ENCODE measurements at regions not wholly inside any gene's neighbourhood (a gene's known extent, or its start where the extent isn't known, plus 50 kb on each side); places are given as distances from the start of the nearest gene placed in this dataset.

GRCh38 chr21:32844653-32845436 lies 73.3 kb upstream of the PAXBP1 start:
- peak; percentile 39 for TF ChIP-seq CTCF (IDR thresholded peaks at IDR 0.05; ENCODE audit: low read depth, low read length)
- DNase-seq, result no peak
- Histone ChIP-seq H3K4me3 (ENCODE audit: low read depth, low read length) (no peak overlapping the region), H3K9me3 (ENCODE audit: severe bottlenecking) (no peaks in the 10 kb centered on the region), H3K27me3 (ENCODE audit: insufficient read depth, low read depth, severe bottlenecking) (no peaks in the 10 kb centered on the region), H3K27ac (no peak overlapping the region; the same call in 1 of the 2 replicates), H3K36me3 (no peaks in the 10 kb centered on the region)

GRCh38 chr21:32858628-32859027 lies 87.1 kb upstream of the PAXBP1 start:
- no peak for DNase-seq
- H3K27me3 ChIP-seq (ENCODE audit: insufficient read depth, low read depth, severe bottlenecking), result no peaks in the 10 kb centered on the region
- TF ChIP-seq CTCF (IDR thresholded peaks at IDR 0.05; ENCODE audit: low read depth, low read length), result no peak
- no peak overlapping the region for H3K27ac ChIP-seq
- H3K9me3 ChIP-seq (ENCODE audit: severe bottlenecking), result peaks cover 28% of the 10 kb centered on the region
- H3K36me3 ChIP-seq, result no peaks in the 10 kb centered on the region
- H3K4me3 ChIP-seq (ENCODE audit: low read depth, low read length), result no peak overlapping the region

- Histone ChIP-seq H3K4me3 (ENCODE audit: low read depth, low read length) (no peak overlapping the region), H3K36me3 (no peaks in the 10 kb centered on the region), H3K27ac (no peak overlapping the region), H3K27me3 (ENCODE audit: insufficient read depth, low read depth, severe bottlenecking) (no peaks in the 10 kb centered on the region), H3K9me3 (ENCODE audit: severe bottlenecking) (peaks cover 28% of the 10 kb centered on the region)
- DNase-seq, result no peak
- TF ChIP-seq CTCF (IDR thresholded peaks at IDR 0.05; ENCODE audit: low read depth, low read length), result no peak
Measured at GRCh38 chr21:32860399-32860798, 88.8 kb upstream of the PAXBP1 start.

GRCh38 chr21:32861866-32862265 lies 90.3 kb upstream of the PAXBP1 start:
- no peak for DNase-seq
- H3K27ac ChIP-seq, result no peak overlapping the region
- no peak for TF ChIP-seq CTCF (IDR thresholded peaks at IDR 0.05; ENCODE audit: low read depth, low read length)
- H3K36me3 ChIP-seq, result no peaks in the 10 kb centered on the region
- no peaks in the 10 kb centered on the region for H3K27me3 ChIP-seq (ENCODE audit: insufficient read depth, low read depth, severe bottlenecking)
- peaks cover 27% of the 10 kb centered on the region for H3K9me3 ChIP-seq (ENCODE audit: severe bottlenecking)
- no peak overlapping the region for H3K4me3 ChIP-seq (ENCODE audit: low read depth, low read length)

GRCh38 chr21:32867597-32867996 lies 96.0 kb upstream of the PAXBP1 start:
- no peak overlapping the region for H3K27ac ChIP-seq
- TF ChIP-seq CTCF (IDR thresholded peaks at IDR 0.05; ENCODE audit: low read depth, low read length), result no peak
- H3K36me3 ChIP-seq, result no peaks in the 10 kb centered on the region
- no peaks in the 10 kb centered on the region for H3K9me3 ChIP-seq (ENCODE audit: severe bottlenecking)
- no peak for DNase-seq
- H3K27me3 ChIP-seq (ENCODE audit: insufficient read depth, low read depth, severe bottlenecking), result no peaks in the 10 kb centered on the region
- H3K4me3 ChIP-seq (ENCODE audit: low read depth, low read length), result no peak overlapping the region
